ENCODE measurements at regions not wholly inside any gene's neighbourhood (a gene's known extent, or its start where the extent isn't known, plus 50 kb on each side); places are given as distances from the start of the nearest gene placed in this dataset.

- DNase-seq = no peak
These were observed 2057.1 kb downstream of the TP53TG3F start for GRCh38 chr16:35516551-35516950.

- DNase-seq = no peak
These were observed 2057.6 kb downstream of the TP53TG3F start for GRCh38 chr16:35516971-35517370.

- no peak for DNase-seq
These were observed 2064.6 kb downstream of the TP53TG3F start for GRCh38 chr16:35523991-35524390.

- DNase-seq = no peak
These were observed 2066.7 kb downstream of the TP53TG3F start for GRCh38 chr16:35525979-35526590.

GRCh38 chr16:35532576-35532975 is 2073.2 kb downstream of the TP53TG3F start:
- no peak for DNase-seq

GRCh38 chr16:35533683-35534082 is 2074.3 kb downstream of the TP53TG3F start:
- DNase-seq = peak; percentile 0

GRCh38 chr16:35543486-35543885 is 2084.1 kb downstream of the TP53TG3F start:
- DNase-seq = no peak

GRCh38 chr16:35552763-35553162 is 2093.4 kb downstream of the TP53TG3F start:
- no peak for DNase-seq

GRCh38 chr16:35557731-35558130 is 2098.3 kb downstream of the TP53TG3F start:
- DNase-seq = no peak

GRCh38 chr16:35559911-35560636 is 2100.7 kb downstream of the TP53TG3F start:
- DNase-seq = no peak

GRCh38 chr16:35560637-35560984 is 2101.2 kb downstream of the TP53TG3F start:
- DNase-seq = no peak

GRCh38 chr16:35561346-35561745 is 2101.9 kb downstream of the TP53TG3F start:
- no peak for DNase-seq

GRCh38 chr16:35562471-35562870 is 2103.1 kb downstream of the TP53TG3F start:
- no peak for DNase-seq

GRCh38 chr16:35562919-35563318 is 2103.5 kb downstream of the TP53TG3F start:
- no peak for DNase-seq

- DNase-seq = no peak
These were observed 2104.7 kb downstream of the TP53TG3F start for GRCh38 chr16:35564148-35564547.

- no peak for DNase-seq
These were observed 2105.5 kb downstream of the TP53TG3F start for GRCh38 chr16:35564889-35565288.

- DNase-seq = no peak
These were observed 2106.2 kb downstream of the TP53TG3F start for GRCh38 chr16:35565626-35566025.

- DNase-seq = no peak
These were observed 2110.0 kb downstream of the TP53TG3F start for GRCh38 chr16:35569413-35569812.

GRCh38 chr16:35570946-35571345 is 2111.5 kb downstream of the TP53TG3F start:
- DNase-seq = no peak

GRCh38 chr16:35572186-35572585 is 2112.8 kb downstream of the TP53TG3F start:
- DNase-seq = no peak

- DNase-seq = no peak
These were observed 2114.0 kb downstream of the TP53TG3F start for GRCh38 chr16:35573407-35573806.

- DNase-seq = no peak
These were observed 2114.6 kb downstream of the TP53TG3F start for GRCh38 chr16:35574011-35574410.

GRCh38 chr16:35574454-35575431 is 2115.3 kb downstream of the TP53TG3F start:
- no peak for DNase-seq

Data from fibroblast of skin of back (primary cell).